Forelimb muscle (tissue), 1 donor: ENCODE measurements at regions not wholly inside any gene's neighbourhood (a gene's known extent, or its start where the extent isn't known, plus 50 kb on each side); places are given as distances from the start of the nearest gene placed in this dataset.

Experiments
- DNase-seq: peaks from one replicate; pipeline ENCODE4 v3.0.0-alpha.2; 2013; ENCODE audit warnings: low read depth

DNA sequence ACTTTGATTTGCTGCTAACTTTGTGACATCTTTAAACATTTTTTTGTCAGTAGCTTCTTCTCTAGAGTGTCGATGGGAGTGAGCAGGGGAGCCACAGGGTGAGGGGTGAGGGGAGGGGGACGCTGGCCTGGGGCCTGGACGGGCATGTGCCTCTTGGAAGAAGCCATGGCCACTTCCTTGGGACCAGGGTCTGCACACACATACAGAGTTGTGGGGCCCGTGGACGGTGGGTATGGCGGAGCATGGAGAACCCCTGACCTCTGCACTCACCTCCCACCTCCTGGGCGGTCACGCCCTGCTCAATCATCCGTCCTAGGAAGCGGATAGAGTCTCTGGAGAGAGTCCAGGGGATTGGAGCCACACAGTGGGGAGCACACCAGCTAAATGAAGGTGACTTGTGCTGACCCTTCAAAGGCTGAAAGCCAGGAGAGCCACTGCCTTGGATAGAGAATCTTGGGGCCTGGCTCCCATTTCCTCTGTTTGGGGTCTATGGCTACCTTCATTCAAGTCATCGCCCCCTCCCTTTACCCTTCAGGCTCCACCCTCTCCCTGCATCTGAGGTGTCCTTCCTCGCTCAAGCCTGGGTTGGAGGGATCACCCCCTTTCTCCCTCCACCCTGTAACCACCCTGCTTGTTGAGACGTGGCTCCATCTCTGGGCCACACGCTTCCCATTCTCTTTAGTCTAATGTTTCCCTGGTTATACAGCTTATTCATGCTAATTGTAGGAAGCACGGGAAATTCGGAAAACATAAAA lies 63.9 kb upstream of the HAAO start:
- no peak for DNase-seq

GRCh38 chr2:42855221-42855970 lies 63.0 kb upstream of the HAAO start:
- DNase-seq, result no peak

DNA sequence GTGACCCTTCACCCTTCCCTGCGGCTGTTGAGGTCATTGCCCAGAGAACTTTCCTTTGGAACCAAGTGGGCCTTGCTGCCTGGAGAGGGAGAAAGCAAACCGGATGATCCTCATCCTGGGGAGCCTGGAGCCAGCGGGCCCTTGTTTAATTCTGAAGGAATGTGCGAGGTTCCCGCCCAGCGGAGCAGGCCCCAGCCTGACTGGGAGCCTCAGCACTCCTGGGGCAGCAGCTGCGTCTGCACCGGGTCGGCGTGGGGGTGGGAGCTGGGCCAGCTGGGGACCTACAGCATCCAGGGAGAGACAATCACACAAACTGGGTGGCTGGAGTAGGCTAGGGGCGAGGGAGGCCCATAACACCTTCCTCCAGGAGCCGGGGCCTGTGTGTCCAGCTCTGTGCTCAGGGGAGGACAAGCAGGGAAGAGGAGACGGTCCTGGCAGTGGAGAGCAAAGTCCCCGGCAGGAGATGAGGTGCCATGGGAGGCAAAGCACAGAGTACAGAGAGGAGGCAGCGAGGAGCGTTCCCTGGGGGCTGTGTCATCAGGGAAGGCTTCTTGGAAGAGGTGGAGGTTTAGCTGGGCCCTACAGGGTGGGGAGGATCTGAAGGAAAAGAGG lies 61.9 kb upstream of the HAAO start:
- DNase-seq, result no peak

- DNase-seq, result no peak
Measured at GRCh38 chr2:42853549-42854206, 61.3 kb upstream of the HAAO start.

- no peak for DNase-seq
Measured at GRCh38 chr2:42852798-42853197, 60.4 kb upstream of the HAAO start.

DNA sequence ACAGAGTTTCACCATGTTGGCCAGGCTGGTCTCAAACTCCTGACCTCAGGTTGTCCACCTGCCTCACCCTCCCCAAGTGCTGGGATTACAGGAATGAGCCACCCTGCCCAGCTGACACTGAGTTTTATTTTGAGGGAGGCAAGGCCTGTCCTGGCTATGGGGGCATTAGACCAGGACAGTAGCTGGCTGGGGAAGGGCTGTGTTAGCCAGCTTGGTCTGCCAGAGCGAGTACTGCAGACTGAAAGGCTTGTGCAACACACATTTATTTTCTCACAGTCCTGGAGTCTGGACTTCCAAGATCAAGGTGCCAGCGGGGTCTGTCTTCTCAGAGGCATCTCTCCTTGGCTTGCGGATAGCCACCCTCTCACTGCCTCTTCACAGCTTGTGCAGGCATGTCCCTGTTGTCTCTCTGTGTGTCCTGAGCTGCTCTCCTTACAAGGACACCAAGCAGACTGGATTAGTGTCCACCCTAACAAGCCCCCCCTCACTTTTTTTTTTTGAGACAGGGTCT lies 59.4 kb upstream of the HAAO start:
- DNase-seq, result no peak

- no peak for DNase-seq
Measured at GRCh38 chr2:42851186-42851585, 58.8 kb upstream of the HAAO start.

- DNase-seq, result no peak
Measured at GRCh38 chr2:42850016-42850805, 57.8 kb upstream of the HAAO start.

DNA sequence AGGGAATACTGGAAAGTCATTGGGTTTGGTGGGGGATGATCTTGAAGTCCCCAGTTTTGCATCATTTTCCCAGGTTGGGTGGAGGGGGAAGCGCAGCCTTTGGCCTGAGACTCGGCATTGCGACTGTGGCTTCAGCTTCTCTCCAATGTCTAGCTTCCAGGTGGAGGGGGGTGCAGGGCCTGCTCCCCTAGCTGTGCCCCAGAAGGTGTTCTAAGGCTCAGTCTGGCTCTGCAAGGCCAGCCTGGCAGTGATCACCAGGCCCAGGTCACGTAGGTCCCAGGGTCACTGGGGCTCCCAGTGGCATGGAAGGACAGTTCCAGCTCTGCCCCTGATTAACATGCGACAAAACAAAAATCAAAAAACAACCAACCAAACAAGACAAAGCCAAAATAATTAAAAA lies 56.9 kb upstream of the HAAO start:
- DNase-seq, result no peak

DNA sequence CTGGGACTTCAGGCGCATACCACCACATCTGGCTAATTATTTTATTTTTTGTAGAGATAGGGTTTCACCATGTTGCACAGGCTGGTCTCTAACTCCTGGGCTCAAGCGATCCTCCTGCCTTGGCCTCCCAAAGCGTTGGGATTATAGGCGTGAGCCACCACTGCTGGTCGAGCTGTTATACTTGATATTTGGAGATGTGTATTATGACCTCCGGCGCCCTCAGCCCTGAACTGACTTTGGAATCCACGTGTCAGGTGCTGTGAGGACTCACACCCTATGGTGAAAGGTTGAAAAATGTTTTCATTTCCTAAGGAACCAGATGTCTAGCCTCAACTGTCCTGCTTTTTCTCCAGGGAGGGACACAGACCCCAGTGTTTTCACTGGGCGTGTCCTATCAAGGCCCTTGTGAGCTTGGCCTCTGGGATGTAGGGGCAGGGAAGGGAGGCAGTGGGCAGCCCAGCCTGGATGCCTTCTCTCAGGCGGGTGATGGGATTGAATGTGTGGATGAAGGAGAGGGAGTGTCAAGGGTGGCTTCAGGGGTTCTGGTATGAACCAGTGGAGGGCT lies 56.4 kb upstream of the HAAO start:
- no peak for DNase-seq

GRCh38 chr2:42848265-42848664 lies 55.9 kb upstream of the HAAO start:
- no peak for DNase-seq

GRCh38 chr2:42847596-42848151 lies 55.3 kb upstream of the HAAO start:
- DNase-seq, result no peak

- DNase-seq, result no peak
Measured at GRCh38 chr2:42846932-42847595, 54.7 kb upstream of the HAAO start.

DNA sequence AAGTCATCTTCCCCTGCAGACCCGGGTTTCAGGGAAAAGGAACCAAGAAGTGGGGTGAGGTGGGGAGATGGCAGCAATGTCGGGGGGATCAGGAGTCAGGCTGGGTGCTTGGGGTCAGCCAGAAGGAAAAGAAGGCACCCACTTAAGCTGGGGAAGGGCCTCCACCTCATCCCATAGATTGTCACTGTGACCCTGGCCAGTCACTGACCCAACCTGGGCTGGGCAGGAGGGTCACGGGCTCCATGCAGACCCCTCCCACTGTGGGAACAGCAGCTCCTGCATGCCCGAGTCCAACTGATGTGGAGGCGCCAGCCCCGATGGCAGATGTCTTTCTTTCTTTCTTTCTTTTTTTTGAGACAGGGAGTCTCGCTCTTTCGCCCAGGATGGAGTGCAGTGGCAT lies 53.6 kb upstream of the HAAO start:
- DNase-seq, result no peak

DNA sequence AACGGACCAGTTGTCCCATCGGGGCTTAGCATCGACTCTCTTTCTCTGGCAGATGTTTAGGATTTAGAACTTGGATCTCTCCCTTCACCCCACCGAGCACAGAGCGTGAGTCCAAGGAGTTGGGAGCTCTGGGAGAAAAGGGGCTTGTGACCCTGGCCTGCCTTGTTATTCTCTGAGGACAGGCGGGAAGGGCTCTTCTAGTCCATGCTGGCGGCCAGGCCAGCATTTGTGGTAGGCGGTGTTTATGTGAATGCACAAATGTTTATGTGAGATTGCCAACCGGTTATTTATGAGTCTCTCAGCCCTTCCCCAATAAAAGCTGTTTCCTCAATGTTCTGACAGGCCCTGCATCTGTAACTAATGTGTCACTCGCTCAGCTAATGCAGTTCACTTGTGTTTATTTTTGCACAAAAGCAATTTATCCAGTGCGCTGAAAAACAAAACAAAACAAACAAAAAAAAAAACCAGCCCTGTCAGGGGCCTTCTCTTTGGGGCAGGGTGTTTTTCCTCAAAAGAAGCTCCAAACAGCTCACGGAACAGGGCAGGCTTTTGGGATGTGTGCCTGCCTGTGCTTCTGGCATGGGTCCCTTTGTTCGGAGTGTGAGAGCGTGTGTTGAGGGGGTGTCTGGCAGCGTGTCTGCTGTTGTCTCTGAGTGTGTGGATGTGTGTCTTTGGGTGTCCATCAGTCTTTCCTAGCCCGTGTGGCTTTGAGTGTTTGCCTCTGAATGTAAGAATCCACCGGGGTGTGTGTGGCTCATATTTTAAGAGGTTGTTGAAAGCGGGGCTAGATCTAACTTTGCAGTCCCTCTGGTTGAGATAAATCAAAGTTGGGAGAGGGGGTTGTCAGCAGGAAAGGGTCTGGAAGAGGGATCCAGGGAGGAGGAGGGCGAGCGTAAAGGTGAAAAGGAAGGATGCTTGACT lies 52.8 kb upstream of the HAAO start:
- no peak for DNase-seq

GRCh38 chr2:42844366-42844765 lies 52.0 kb upstream of the HAAO start:
- no peak for DNase-seq

DNA sequence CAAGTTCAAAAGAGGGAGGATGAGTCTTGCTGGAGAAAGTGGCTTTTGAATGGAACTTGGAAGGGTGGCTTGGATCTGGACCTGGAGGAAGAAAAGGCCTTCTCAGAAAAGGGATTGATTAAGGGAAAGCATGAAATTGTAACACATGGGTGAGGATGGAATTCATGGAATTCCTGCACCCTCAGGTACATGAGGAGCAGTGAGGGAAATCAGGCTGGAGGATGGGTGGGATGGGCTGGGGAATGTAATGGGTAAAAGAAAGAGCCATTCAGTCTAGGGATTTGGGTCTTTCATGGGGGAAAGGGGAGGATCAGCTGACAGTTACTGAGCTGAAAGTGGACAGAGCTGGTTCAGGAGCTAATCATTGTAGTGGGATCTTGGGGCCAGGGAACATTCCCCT lies 51.2 kb upstream of the HAAO start:
- DNase-seq, result no peak

DNA sequence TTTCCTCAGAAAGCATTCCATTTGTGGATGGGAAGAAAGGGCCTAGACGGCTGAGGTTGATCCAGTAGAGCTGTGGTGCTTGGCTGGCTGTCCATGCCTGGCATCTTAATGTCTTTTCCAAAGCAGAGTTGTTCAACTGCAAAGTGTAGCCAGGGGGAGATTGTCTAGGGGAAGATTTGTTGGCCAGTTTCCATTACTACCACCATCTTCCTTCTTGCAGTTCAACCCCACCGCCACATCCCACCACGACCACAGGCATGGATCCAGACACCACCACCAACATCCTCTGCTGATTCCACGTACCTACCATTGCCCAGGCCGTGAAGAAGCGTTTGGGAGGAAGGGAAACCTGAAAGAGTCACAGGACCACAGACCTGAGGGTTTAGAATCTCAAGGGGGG lies 50.7 kb upstream of the HAAO start:
- no peak for DNase-seq

GRCh38 chr2:42842466-42842865 lies 50.1 kb upstream of the HAAO start:
- no peak for DNase-seq
